NB4 (cell line): ENCODE measurements at regions not wholly inside any gene's neighbourhood (a gene's known extent, or its start where the extent isn't known, plus 50 kb on each side); places are given as distances from the start of the nearest gene placed in this dataset.

Experiments used
- CTCF ChIP-seq: IDR thresholded peaks from one replicate; pipeline ENCODE4 v1.5.1; 2012; ENCODE audit warnings: low read depth, low read length
- MAX ChIP-seq: IDR thresholded peaks from 2 replicates; pipeline ENCODE4 v1.6.1; 2011; ENCODE audit warnings: low read depth, low read length
- MYC ChIP-seq: IDR thresholded peaks from 2 replicates; pipeline ENCODE4 v1.6.1; 2011; ENCODE audit warnings: low read depth, low read length
- POLR2A ChIP-seq: IDR thresholded peaks from 2 replicates; pipeline ENCODE4 v1.6.1; 2011; ENCODE audit warnings: mild to moderate bottlenecking; ENCODE audit not compliant: insufficient read length; ENCODE audit errors: extremely low read depth

- TF ChIP-seq MAX (no peak), CTCF (no peak), MYC (no peak), POLR2A (no peak)
Measured at GRCh38 chr6:71080133-71080532, 123.3 kb upstream of the B3GAT2 start.
